ENCODE measurements at regions not wholly inside any gene's neighbourhood (a gene's known extent, or its start where the extent isn't known, plus 50 kb on each side); places are given as distances from the start of the nearest gene placed in this dataset.
"Not testable (repeated sequence)": the region's sequence is repeated elsewhere in the genome, so short reads cannot be mapped to it uniquely, and the experiment has no call there.

- TF ChIP-seq RAD21 (IDR thresholded peaks at IDR 0.05) (no peak), TAF1 (conservative IDR thresholded peaks at IDR 0.05) (no peak), NR2F2 (IDR thresholded peaks at IDR 0.05) (no peak), RXRA (IDR thresholded peaks at IDR 0.05) (no peak), FOXA2 (IDR thresholded peaks at IDR 0.05) (no peak), HNF4A (conservative IDR thresholded peaks at IDR 0.05) (no peak), FOXA1 (IDR thresholded peaks at IDR 0.05) (no peak), HNF4G (IDR thresholded peaks at IDR 0.05) (no peak), JUND (IDR thresholded peaks at IDR 0.05) (no peak), CTCF (IDR thresholded peaks at IDR 0.05; ENCODE audit: low read depth, low read length, missing input control) (no peak), ATF3 (IDR thresholded peaks at IDR 0.05) (no peak), YY1 (IDR thresholded peaks at IDR 0.05) (no peak), GABPA (IDR thresholded peaks at IDR 0.05 in 1 of 2, conservative IDR thresholded peaks at IDR 0.05 in 1 of 2) (no peak), SP1 (IDR thresholded peaks at IDR 0.05) (no peak), EGR1 (IDR thresholded peaks at IDR 0.05; ENCODE audit: low read depth in 2 of 2) (no peak)
- TF ChIP-seq, protein P1, sequence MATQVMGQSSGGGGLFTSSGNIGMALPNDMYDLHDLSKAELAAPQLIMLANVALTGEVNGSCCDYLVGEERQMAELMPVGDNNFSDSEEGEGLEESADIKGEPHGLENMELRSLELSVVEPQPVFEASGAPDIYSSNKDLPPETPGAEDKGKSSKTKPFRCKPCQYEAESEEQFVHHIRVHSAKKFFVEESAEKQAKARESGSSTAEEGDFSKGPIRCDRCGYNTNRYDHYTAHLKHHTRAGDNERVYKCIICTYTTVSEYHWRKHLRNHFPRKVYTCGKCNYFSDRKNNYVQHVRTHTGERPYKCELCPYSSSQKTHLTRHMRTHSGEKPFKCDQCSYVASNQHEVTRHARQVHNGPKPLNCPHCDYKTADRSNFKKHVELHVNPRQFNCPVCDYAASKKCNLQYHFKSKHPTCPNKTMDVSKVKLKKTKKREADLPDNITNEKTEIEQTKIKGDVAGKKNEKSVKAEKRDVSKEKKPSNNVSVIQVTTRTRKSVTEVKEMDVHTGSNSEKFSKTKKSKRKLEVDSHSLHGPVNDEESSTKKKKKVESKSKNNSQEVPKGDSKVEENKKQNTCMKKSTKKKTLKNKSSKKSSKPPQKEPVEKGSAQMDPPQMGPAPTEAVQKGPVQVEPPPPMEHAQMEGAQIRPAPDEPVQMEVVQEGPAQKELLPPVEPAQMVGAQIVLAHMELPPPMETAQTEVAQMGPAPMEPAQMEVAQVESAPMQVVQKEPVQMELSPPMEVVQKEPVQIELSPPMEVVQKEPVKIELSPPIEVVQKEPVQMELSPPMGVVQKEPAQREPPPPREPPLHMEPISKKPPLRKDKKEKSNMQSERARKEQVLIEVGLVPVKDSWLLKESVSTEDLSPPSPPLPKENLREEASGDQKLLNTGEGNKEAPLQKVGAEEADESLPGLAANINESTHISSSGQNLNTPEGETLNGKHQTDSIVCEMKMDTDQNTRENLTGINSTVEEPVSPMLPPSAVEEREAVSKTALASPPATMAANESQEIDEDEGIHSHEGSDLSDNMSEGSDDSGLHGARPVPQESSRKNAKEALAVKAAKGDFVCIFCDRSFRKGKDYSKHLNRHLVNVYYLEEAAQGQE (IDR thresholded peaks at IDR 0.05) = no peak
- TF ChIP-seq, protein P2, sequence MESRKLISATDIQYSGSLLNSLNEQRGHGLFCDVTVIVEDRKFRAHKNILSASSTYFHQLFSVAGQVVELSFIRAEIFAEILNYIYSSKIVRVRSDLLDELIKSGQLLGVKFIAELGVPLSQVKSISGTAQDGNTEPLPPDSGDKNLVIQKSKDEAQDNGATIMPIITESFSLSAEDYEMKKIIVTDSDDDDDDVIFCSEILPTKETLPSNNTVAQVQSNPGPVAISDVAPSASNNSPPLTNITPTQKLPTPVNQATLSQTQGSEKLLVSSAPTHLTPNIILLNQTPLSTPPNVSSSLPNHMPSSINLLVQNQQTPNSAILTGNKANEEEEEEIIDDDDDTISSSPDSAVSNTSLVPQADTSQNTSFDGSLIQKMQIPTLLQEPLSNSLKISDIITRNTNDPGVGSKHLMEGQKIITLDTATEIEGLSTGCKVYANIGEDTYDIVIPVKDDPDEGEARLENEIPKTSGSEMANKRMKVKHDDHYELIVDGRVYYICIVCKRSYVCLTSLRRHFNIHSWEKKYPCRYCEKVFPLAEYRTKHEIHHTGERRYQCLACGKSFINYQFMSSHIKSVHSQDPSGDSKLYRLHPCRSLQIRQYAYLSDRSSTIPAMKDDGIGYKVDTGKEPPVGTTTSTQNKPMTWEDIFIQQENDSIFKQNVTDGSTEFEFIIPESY (IDR thresholded peaks at IDR 0.05) = no peak
- TF ChIP-seq, protein P3, sequence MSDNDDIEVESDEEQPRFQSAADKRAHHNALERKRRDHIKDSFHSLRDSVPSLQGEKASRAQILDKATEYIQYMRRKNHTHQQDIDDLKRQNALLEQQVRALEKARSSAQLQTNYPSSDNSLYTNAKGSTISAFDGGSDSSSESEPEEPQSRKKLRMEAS (IDR thresholded peaks at IDR 0.05) = no peak
- Histone ChIP-seq H3K9me3 (ENCODE audit: control insufficient read depth in 4 of 4, low read length in 3 of 4) (peaks cover 0 to 9% (median 2%) of the 10 kb centered on the region in 4 donors), H3K9ac (ENCODE audit: low read depth in 1 of 2, low read length in 2 of 2) (no peak overlapping the region), H3K36me3 (ENCODE audit: control insufficient read depth in 4 of 4, insufficient read depth in 3 of 4, low read depth in 1 of 4, low read length in 3 of 4) (no peaks in the 10 kb centered on the region), H3K27ac (ENCODE audit: low read depth in 1 of 2, low read length in 2 of 2) (no peak overlapping the region), H3K4me1 (ENCODE audit: control insufficient read depth in 4 of 4, insufficient read depth in 4 of 4, low read length in 3 of 4) (no peaks in the 10 kb centered on the region), H3K4me3 (ENCODE audit: low read depth in 1 of 3, low read length in 3 of 3) (no peak overlapping the region), H3K27me3 (ENCODE audit: control insufficient read depth in 4 of 4, insufficient read depth in 4 of 4, low read length in 3 of 4) (no peaks in the 10 kb centered on the region)
- WGBS = 61% methylated on average over 4 of the region's 4 CpGs
- DNase-seq (ENCODE audit: low spot score) = no peak
Measured at GRCh38 chr6:96436398-96436797, 85.2 kb upstream of the UFL1 start.

DNA sequence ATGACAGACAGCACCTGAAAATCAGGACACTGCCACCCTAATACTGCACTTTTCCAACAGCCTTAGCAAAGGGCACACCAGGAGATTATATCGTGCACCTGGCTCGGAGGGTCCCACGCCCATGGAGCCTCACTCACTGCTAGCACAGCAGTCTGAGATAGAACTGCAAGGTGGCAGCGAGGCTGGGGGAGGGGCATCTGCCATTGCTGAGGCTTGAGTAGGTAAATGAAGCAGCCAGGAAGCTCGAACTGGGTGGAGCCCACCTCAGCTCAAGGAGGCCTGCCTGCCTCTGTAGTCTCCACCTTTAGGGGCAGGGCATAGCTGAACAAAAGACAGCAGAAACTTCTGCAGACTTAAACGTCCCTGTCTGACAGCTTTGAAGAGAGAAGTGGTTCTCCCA, 84.4 kb upstream of the UFL1 start:
- not testable (repeated sequence) for H3K27me3 ChIP-seq (ENCODE audit: control insufficient read depth in 4 of 4, insufficient read depth in 4 of 4, low read length in 3 of 4); H3K27ac ChIP-seq (ENCODE audit: low read depth in 1 of 2, low read length in 2 of 2); H3K9ac ChIP-seq (ENCODE audit: low read depth in 1 of 2, low read length in 2 of 2); H3K9me3 ChIP-seq (ENCODE audit: control insufficient read depth in 4 of 4, low read length in 3 of 4); DNase-seq (ENCODE audit: low spot score); H3K4me1 ChIP-seq (ENCODE audit: control insufficient read depth in 4 of 4, insufficient read depth in 4 of 4, low read length in 3 of 4); H3K36me3 ChIP-seq (ENCODE audit: control insufficient read depth in 4 of 4, insufficient read depth in 3 of 4, low read depth in 1 of 4, low read length in 3 of 4); H3K4me3 ChIP-seq (ENCODE audit: low read depth in 1 of 3, low read length in 3 of 3)
- WGBS = 74% methylated on average over 6 of the region's 6 CpGs
